ENCODE measurements at regions not wholly inside any gene's neighbourhood (a gene's known extent, or its start where the extent isn't known, plus 50 kb on each side); places are given as distances from the start of the nearest gene placed in this dataset.

DNA sequence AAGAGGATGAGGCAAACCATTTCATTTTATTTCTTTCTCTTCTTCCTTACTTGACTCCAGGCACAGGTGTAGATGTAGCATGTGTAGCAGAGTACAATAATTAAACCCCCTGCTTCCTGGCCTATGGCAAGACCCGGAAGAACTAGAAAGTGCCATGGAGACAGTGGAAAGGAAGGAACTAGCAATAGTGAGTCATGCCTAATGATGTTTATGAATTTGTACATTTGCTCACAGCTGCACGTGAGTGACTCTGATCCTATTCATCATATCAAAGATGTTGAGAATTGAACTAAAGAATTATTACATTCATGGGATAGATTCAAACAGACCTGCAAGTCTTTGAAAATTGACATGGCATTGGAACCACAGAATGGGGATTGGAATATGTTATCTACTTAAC lies 2233.9 kb upstream of the TENM3 start:
- TF ChIP-seq RAD21 (IDR thresholded peaks at IDR 0.05; ENCODE audit: low read depth) (no peak), SP1 (IDR thresholded peaks at IDR 0.05; ENCODE audit: low read depth) (no peak), EGR1 (IDR thresholded peaks at IDR 0.05; ENCODE audit: low read depth) (no peak), POLR2AphosphoS5 (IDR thresholded peaks at IDR 0.05; ENCODE audit: low read depth, low read length) (no peak), ZNF274 (IDR thresholded peaks at IDR 0.05; ENCODE audit: low read depth, low read length) (no peak), CBX3 (IDR thresholded peaks at IDR 0.05; ENCODE audit: low read depth) (no peak)
- TF ChIP-seq, protein P1, sequence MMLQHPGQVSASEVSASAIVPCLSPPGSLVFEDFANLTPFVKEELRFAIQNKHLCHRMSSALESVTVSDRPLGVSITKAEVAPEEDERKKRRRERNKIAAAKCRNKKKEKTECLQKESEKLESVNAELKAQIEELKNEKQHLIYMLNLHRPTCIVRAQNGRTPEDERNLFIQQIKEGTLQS (IDR thresholded peaks at IDR 0.05): no peak
- DNase-seq (ENCODE audit: low read depth, low spot score): no peak
- H3K4me1 ChIP-seq (ENCODE audit: control insufficient read depth in 1 of 2, insufficient read depth in 2 of 2, low read length in 2 of 2): no peaks in the 10 kb centered on the region
- RAD21 ChIA-PET (ENCODE audit: low non-redundant PET in 1 of 2, low total read pairs in 2 of 2, uncharacterized antibody in 2 of 2, unreplicated experiment in 2 of 2): no interaction called here
- no peaks in the 10 kb centered on the region for H3K9me2 ChIP-seq (ENCODE audit: insufficient read depth)
- H3K27ac ChIP-seq (ENCODE audit: low read depth, low read length): no peak overlapping the region
- BruUV-seq (replicated peaks): no TSS peak
- no peak overlapping the region for H2AFZ ChIP-seq (ENCODE audit: low read depth, low read length, poor library complexity, severe bottlenecking)
- no peak overlapping the region for H3K4me3 ChIP-seq (replicated peaks in 1 of 2; ENCODE audit: low read depth in 1 of 2, low read length in 2 of 2)
- no peak overlapping the region for H3K9ac ChIP-seq (ENCODE audit: low read length)
- no peaks in the 10 kb centered on the region for H3K27me3 ChIP-seq (ENCODE audit: insufficient read depth, low read length)
- H3K9me3 ChIP-seq (ENCODE audit: control insufficient read depth in 1 of 2, insufficient read depth in 1 of 2, low read depth in 1 of 2, low read length in 2 of 2): no peaks in the 10 kb centered on the region
- no peak overlapping the region for H3K4me2 ChIP-seq (ENCODE audit: low read length)
- ATAC-seq: no peak
- CTCF ChIA-PET: no interaction called here
- H3K79me2 ChIP-seq (ENCODE audit: insufficient read depth, low read length): no peaks in the 10 kb centered on the region
- H4K20me1 ChIP-seq (ENCODE audit: insufficient read depth): no peaks in the 10 kb centered on the region
- POLR2A ChIA-PET: no interaction called here
- intact Hi-C loops (cut with micrococcal nuclease): no loop called here
- H3K36me3 ChIP-seq (ENCODE audit: control insufficient read depth in 1 of 2, insufficient read depth in 2 of 2, low read length in 2 of 2): no peaks in the 10 kb centered on the region

DNA sequence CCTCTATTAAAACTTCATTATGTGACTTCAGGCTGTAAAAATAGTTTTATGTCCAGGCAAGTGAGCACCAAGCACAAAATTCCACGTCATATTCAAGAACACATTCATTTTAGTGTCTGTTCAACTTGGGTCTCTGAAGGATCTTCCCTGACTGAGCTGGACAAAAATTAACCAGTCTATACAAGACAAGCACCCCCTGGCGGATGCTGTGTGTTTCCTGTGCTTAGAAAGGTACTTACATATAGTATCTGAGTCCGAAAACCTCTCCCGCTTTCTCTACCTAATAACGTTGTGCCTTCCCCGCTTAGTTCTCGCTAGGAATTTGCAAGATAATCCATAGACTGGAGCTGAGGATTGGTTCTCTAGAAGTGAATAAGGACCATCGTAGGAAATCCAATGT lies 2214.5 kb upstream of the TENM3 start:
- Histone ChIP-seq H3K4me1 (ENCODE audit: control insufficient read depth in 1 of 2, insufficient read depth in 2 of 2, low read length in 2 of 2) (no peaks in the 10 kb centered on the region), H3K4me2 (ENCODE audit: low read length) (no peak overlapping the region), H3K79me2 (ENCODE audit: insufficient read depth, low read length) (no peaks in the 10 kb centered on the region), H3K4me3 (replicated peaks in 1 of 2; ENCODE audit: low read depth in 1 of 2, low read length in 2 of 2) (no peak overlapping the region), H4K20me1 (ENCODE audit: insufficient read depth) (no peaks in the 10 kb centered on the region), H3K9me2 (ENCODE audit: insufficient read depth) (no peaks in the 10 kb centered on the region), H3K9me3 (ENCODE audit: control insufficient read depth in 1 of 2, insufficient read depth in 1 of 2, low read depth in 1 of 2, low read length in 2 of 2) (no peaks in the 10 kb centered on the region), H2AFZ (ENCODE audit: low read depth, low read length, poor library complexity, severe bottlenecking) (no peak overlapping the region), H3K9ac (ENCODE audit: low read length) (no peak overlapping the region), H3K27ac (ENCODE audit: low read depth, low read length) (no peak overlapping the region), H3K27me3 (ENCODE audit: insufficient read depth, low read length) (no peaks in the 10 kb centered on the region), H3K36me3 (ENCODE audit: control insufficient read depth in 1 of 2, insufficient read depth in 2 of 2, low read length in 2 of 2) (no peaks in the 10 kb centered on the region)
- BruUV-seq (replicated peaks): no TSS peak
- TF ChIP-seq, protein P2, sequence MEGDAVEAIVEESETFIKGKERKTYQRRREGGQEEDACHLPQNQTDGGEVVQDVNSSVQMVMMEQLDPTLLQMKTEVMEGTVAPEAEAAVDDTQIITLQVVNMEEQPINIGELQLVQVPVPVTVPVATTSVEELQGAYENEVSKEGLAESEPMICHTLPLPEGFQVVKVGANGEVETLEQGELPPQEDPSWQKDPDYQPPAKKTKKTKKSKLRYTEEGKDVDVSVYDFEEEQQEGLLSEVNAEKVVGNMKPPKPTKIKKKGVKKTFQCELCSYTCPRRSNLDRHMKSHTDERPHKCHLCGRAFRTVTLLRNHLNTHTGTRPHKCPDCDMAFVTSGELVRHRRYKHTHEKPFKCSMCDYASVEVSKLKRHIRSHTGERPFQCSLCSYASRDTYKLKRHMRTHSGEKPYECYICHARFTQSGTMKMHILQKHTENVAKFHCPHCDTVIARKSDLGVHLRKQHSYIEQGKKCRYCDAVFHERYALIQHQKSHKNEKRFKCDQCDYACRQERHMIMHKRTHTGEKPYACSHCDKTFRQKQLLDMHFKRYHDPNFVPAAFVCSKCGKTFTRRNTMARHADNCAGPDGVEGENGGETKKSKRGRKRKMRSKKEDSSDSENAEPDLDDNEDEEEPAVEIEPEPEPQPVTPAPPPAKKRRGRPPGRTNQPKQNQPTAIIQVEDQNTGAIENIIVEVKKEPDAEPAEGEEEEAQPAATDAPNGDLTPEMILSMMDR (IDR thresholded peaks at IDR 0.05 in 2 of 3, conservative IDR thresholded peaks at IDR 0.05 in 1 of 3; ENCODE audit: borderline replicate concordance in 1 of 3, insufficient read depth in 1 of 3, low read depth in 2 of 3, low read length in 2 of 3): peak; percentile 13 to 51 (median 37); a peak in 5 of 6 replicates
- TF ChIP-seq EGR1 (IDR thresholded peaks at IDR 0.05; ENCODE audit: low read depth) (no peak), RAD21 (IDR thresholded peaks at IDR 0.05; ENCODE audit: low read depth) (peak; percentile 33)
- intact Hi-C loops (cut with micrococcal nuclease): loop anchor here (1.0 kb wide), 1 partner anchor 161 kb away; no protein-coding TSS in a partner anchor
- ATAC-seq (peak; percentile 80), DNase-seq (ENCODE audit: low read depth, low spot score) (peak; percentile 33)
- ChIA-PET RAD21 (ENCODE audit: low non-redundant PET in 1 of 2, low total read pairs in 2 of 2, uncharacterized antibody in 2 of 2, unreplicated experiment in 2 of 2) (interaction anchor here in 1 of 2 experiments (0.7 kb wide), 1 partner anchor 162 kb away, joined by 3 read pairs; no protein-coding TSS in a partner anchor), CTCF (interaction anchor here (0.7 to 1.6 kb wide), 3 partner anchors 9 to 162 kb away, joined by 3 to 8 read pairs (median 4); no protein-coding TSS in a partner anchor), POLR2A (interaction anchor here (1.2 kb wide), 1 partner anchor 161 kb away, joined by 4 read pairs; no protein-coding TSS in a partner anchor)

All from HCT116 (cell line).